Natural killer cell (primary cell): ENCODE measurements at regions not wholly inside any gene's neighbourhood (a gene's known extent, or its start where the extent isn't known, plus 50 kb on each side); places are given as distances from the start of the nearest gene placed in this dataset.
A peak's percentile ranks its signal among the peaks of the same experiment; 100 is the strongest.

ENCODE experiments used
- ATAC-seq, 3 donors: fragments of 150-1000 bp in 2 of 3; fragments of 200-7000 bp in 1 of 3; cut with Tn5 transposase; 1 replicate in 1 of 3; 2 replicates in 2 of 3; pipeline ENCODE4 v1.10.0; 2021; ENCODE audit warnings: mild to moderate bottlenecking in 2 of 3, moderate library complexity in 2 of 3
- DNase-seq, 2 donors: peaks; one replicate each; pipeline versions ENCODE4 v3.0.0 to v3.0.0-alpha.2; 2013 to 2021; ENCODE audit warnings: mixed read lengths in 1 of 2
- H3K27ac ChIP-seq: one replicate; pipeline ENCODE4 v1.5.1; 2013; ENCODE audit warnings: mild to moderate bottlenecking, low read length
- H3K27me3 ChIP-seq: one replicate; pipeline ENCODE4 v1.6.1; 2013; ENCODE audit warnings: low read length; ENCODE audit not compliant: control insufficient read depth, insufficient read depth
- H3K36me3 ChIP-seq: one replicate; pipeline ENCODE4 v1.6.1; 2013; ENCODE audit warnings: low read length; ENCODE audit not compliant: control insufficient read depth, insufficient read depth
- H3K4me1 ChIP-seq: one replicate; pipeline ENCODE4 v1.6.1; 2013; ENCODE audit warnings: low read length; ENCODE audit not compliant: control insufficient read depth, insufficient read depth
- H3K4me3 ChIP-seq: one replicate; pipeline ENCODE4 v1.5.1; 2013; ENCODE audit warnings: low read length
- H3K9me3 ChIP-seq: one replicate; pipeline ENCODE4 v1.6.1; 2013; ENCODE audit warnings: low read length; ENCODE audit not compliant: control insufficient read depth, insufficient read depth
- H3K27ac Mint-ChIP-seq, 2 donors: one replicate each; pipeline ENCODE4 v1.8.0; 2022; ENCODE audit warnings: mild to moderate bottlenecking in 2 of 2, mixed read lengths in 2 of 2, moderate library complexity in 1 of 2
- H3K27me3 Mint-ChIP-seq, 2 donors: one replicate each; pipeline ENCODE4 v1.8.0; 2022; ENCODE audit warnings: low read depth in 2 of 2, mixed read lengths in 2 of 2
- H3K36me3 Mint-ChIP-seq: one replicate; pipeline ENCODE4 v1.8.0; 2022; ENCODE audit warnings: mixed read lengths
- H3K4me1 Mint-ChIP-seq, 2 donors: one replicate each; pipeline ENCODE4 v1.8.0; 2022; ENCODE audit warnings: mixed read lengths in 2 of 2
- H3K4me3 Mint-ChIP-seq: one replicate; pipeline ENCODE4 v1.8.0; 2022; ENCODE audit warnings: mild to moderate bottlenecking, moderate library complexity, mixed read lengths
- H3K9me3 Mint-ChIP-seq, 2 donors: one replicate each; pipeline ENCODE4 v1.8.0; 2022; ENCODE audit warnings: mixed read lengths in 2 of 2
- WGBS: methylation state at CpG from one replicate; pipeline ENCODE4 v1.1.7; 2013; ENCODE audit warnings: missing lambda C conversion rate; ENCODE audit not compliant: insufficient coverage; 5-methylcytosine and 5-hydroxymethylcytosine counted together
- intact Hi-C: fragments of 100-400 bp; cut with micrococcal nuclease; formaldehyde crosslinking; loops from one replicate; pipeline ENCODE4 v1.14.2; 2022
- TF ChIP-seq, protein P1 (sequence below): fragments of 200-600 bp; IDR thresholded peaks from one replicate; pipeline ENCODE4 v1.8.0; 2022; ENCODE audit warnings: antibody characterized with exemption

DNA sequence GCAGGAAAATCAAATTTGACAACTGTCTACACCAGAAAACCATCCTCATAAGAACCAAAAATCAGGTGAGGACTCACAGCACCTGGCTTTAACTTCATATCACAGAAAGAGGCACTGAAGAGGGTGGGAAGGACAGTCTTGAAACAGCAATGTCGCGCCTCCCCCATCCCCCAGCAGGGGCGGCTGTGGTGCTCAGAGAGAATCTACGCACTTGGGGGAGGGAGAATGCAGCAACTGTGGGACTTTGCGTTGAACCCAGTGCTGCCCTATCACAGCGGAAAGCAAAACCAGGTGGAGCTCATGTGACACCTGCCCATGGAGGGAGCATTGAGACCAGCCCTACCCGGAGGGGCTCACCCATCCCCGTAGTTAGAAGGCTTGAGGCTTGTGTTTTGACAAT, 191.8 kb downstream of the MSX2 start:
- Histone ChIP-seq H3K27me3 (no peaks in the 10 kb centered on the region), H3K27ac (no peak overlapping the region), H3K4me1 (no peaks in the 10 kb centered on the region), H3K9me3 (no peaks in the 10 kb centered on the region), H3K36me3 (no peaks in the 10 kb centered on the region), H3K4me3 (no peak overlapping the region)
- DNase-seq, result no peak
- Mint-ChIP-seq H3K4me1 (peaks cover 0 to 4% of the 10 kb centered on the region in 2 donors), H3K4me3 (no peak overlapping the region), H3K27me3 (peaks cover 18 to 25% of the 10 kb centered on the region in 2 donors), H3K9me3 (no peaks in the 10 kb centered on the region), H3K27ac (no peak overlapping the region), H3K36me3 (no peaks in the 10 kb centered on the region)
- TF ChIP-seq, protein P1, sequence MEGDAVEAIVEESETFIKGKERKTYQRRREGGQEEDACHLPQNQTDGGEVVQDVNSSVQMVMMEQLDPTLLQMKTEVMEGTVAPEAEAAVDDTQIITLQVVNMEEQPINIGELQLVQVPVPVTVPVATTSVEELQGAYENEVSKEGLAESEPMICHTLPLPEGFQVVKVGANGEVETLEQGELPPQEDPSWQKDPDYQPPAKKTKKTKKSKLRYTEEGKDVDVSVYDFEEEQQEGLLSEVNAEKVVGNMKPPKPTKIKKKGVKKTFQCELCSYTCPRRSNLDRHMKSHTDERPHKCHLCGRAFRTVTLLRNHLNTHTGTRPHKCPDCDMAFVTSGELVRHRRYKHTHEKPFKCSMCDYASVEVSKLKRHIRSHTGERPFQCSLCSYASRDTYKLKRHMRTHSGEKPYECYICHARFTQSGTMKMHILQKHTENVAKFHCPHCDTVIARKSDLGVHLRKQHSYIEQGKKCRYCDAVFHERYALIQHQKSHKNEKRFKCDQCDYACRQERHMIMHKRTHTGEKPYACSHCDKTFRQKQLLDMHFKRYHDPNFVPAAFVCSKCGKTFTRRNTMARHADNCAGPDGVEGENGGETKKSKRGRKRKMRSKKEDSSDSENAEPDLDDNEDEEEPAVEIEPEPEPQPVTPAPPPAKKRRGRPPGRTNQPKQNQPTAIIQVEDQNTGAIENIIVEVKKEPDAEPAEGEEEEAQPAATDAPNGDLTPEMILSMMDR, result no peak
- no peak for ATAC-seq
- intact Hi-C loops, result no loop called here
- 96% methylated on average over 8 of the region's 8 CpGs for WGBS

DNA sequence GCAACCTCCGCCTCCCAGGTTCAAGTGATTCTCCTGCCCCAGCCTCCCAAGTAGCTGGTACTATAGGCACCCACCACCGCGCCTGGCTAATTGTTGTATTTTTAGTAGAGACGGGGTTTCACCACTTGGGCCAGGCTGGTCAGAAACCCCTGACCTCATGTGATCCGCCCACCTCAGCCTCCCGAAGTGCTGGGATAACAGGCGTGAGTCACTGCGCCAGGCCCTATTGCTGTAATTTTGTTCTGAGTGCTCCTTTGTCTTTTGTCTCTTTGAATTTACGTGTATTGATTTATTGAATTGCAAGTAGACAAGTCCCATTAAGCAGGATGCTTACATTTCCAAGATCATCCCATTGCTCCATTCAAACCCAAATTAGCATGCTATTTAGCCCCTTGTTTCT, 186.7 kb downstream of the MSX2 start:
- Mint-ChIP-seq H3K4me3 (no peak overlapping the region), H3K27me3 (peaks cover 31 to 48% of the 10 kb centered on the region in 2 donors), H3K4me1 (peaks cover 0 to 5% of the 10 kb centered on the region in 2 donors), H3K36me3 (no peaks in the 10 kb centered on the region), H3K9me3 (no peaks in the 10 kb centered on the region), H3K27ac (no peak overlapping the region)
- Histone ChIP-seq H3K27me3 (peaks cover 3% of the 10 kb centered on the region), H3K4me1 (peaks cover 3% of the 10 kb centered on the region), H3K36me3 (no peaks in the 10 kb centered on the region), H3K4me3 (no peak overlapping the region), H3K9me3 (no peaks in the 10 kb centered on the region), H3K27ac (no peak overlapping the region)
- ATAC-seq (no peak), DNase-seq (no peak)
- intact Hi-C loops, result no loop called here
- 90% methylated on average over 9 of the region's 9 CpGs for WGBS
- TF ChIP-seq, protein P1, result no peak

DNA sequence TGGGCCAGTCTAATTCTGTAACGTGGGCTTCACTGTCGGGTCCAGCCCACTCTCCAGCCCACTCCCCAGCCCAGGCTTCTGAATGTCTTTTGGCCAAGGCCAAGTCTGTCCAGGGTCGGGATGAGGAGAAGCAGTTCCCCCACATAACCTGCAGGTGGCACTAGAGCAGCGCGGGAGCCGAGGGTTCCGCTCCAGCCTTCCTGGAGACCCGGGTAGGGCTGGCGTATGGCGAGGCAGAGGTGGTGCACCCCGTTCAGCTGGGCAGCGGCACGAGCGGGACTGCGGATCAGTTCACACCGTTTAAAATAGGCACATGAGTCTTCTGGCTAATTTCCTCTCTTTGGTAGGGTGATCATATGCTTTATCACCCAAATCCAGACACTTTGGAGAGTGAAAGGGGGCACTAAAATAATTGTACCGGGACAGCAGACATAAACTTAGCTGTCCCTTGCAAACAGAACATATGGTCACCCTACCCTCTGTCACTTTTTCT, 185.9 kb downstream of the MSX2 start:
- DNase-seq, result peak in 1 of 2 donors; percentile 55
- Mint-ChIP-seq H3K36me3 (no peaks in the 10 kb centered on the region), H3K4me3 (no peak overlapping the region), H3K27me3 (peaks cover 30 to 52% of the 10 kb centered on the region in 2 donors), H3K27ac (no peak overlapping the region), H3K4me1 (peaks cover 0 to 5% of the 10 kb centered on the region in 2 donors), H3K9me3 (no peaks in the 10 kb centered on the region)
- intact Hi-C loops, result no loop called here
- Histone ChIP-seq H3K9me3 (no peaks in the 10 kb centered on the region), H3K4me3 (no peak overlapping the region), H3K27me3 (peaks cover 3% of the 10 kb centered on the region), H3K27ac (no peak overlapping the region), H3K4me1 (peaks cover 3% of the 10 kb centered on the region), H3K36me3 (no peaks in the 10 kb centered on the region)
- WGBS, result 4% methylated on average over 17 of the region's 17 CpGs
- peak; percentile 46 to 92 (median 77) for ATAC-seq
- TF ChIP-seq, protein P1, result peak; percentile 66

DNA sequence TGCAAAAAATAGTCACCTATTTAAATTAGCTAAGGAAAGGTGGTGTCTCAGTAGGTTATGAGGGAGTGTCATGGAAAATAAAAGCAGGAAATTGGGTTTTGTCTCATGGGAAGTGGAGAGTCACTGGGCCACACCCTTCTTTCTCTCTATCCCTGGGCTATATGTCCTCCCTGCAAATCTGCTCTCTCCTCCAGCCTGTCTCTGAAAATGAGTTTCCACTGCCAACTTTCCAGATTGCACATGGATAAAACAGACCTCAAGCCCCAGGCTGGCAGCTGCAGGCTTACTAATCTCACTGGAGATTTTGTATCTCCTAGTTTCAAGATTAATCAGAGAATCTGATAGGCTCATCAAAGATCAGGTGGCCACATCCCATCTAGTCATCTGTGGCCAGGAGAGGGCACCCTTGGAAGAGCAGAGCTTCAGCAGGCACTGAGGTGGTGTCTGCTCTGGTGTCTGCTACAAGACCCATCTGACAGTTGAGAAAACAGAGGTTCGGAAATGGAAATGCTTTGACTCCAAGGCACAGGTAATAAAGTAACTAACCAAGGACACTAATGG, 178.9 kb downstream of the MSX2 start:
- Mint-ChIP-seq H3K9me3 (no peaks in the 10 kb centered on the region), H3K27ac (no peak overlapping the region), H3K4me3 (no peak overlapping the region), H3K4me1 (no peaks in the 10 kb centered on the region), H3K27me3 (peaks cover 16 to 27% of the 10 kb centered on the region in 2 donors), H3K36me3 (no peaks in the 10 kb centered on the region)
- H3K4me3 ChIP-seq, result no peak overlapping the region
- H3K36me3 ChIP-seq, result no peaks in the 10 kb centered on the region
- intact Hi-C loops, result no loop called here
- H3K9me3 ChIP-seq, result no peaks in the 10 kb centered on the region
- no peaks in the 10 kb centered on the region for H3K27me3 ChIP-seq
- ATAC-seq (no peak), DNase-seq (no peak)
- WGBS, result 58% methylated on average over 1 of the region's 1 CpG
- H3K4me1 ChIP-seq, result no peaks in the 10 kb centered on the region
- TF ChIP-seq, protein P1, result no peak
- no peak overlapping the region for H3K27ac ChIP-seq
